ENCODE measurements at regions not wholly inside any gene's neighbourhood (a gene's known extent, or its start where the extent isn't known, plus 50 kb on each side); places are given as distances from the start of the nearest gene placed in this dataset.

DNA sequence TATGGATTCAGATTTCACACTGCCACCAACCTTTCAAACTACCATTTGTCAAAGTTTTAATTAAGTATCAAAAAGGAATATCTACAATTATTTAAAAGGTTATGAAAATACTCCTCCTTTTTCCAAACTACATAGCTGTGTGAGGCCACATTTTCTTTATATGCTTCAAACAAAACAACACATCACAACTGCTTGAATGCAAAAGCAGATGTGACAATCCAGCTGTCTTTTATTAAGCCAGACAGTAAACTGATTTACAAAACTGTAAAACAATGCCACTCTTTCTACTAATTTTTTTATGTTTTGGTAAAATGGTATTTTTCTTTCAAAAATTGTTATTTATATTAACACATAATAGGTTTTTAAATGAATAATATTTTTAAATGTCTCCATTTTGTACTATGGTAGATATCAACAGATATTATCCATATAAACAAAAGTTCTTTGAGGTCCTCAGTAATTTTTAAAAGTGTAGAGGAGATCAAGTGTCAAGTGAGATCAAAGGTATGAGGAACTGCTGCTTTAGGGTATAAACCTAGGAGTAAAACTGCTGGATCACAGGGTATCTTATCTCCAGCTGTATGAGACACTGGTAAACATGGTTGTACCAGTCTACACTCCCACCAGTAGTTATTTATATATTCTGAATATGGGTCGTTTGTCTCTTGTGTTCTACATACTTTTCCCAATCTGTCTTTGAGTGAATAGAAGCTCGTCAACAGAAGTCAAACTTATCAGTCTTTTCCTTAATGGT, 68.8 kb upstream of the SERTAD2 start:
- Histone ChIP-seq H2AFZ (replicated peaks; ENCODE audit: low read length, poor library complexity) (no peak overlapping the region), H4K5ac (ENCODE audit: low read depth, low read length) (no peak overlapping the region), H4K8ac (ENCODE audit: low read depth in 2 of 2, low read length in 2 of 2) (no peak overlapping the region), H3K9me3 (ENCODE audit: control insufficient read depth, insufficient read depth, low read length) (no peaks in the 10 kb centered on the region), H3K27ac (ENCODE audit: insufficient read depth, low read length) (no peak overlapping the region), H3K4me1 (ENCODE audit: control insufficient read depth, insufficient read depth, low read length) (no peaks in the 10 kb centered on the region; the same call in 1 of the 2 replicates), H2AK5ac (ENCODE audit: low read depth, low read length) (no peak overlapping the region), H2AK9ac (replicated peaks; ENCODE audit: low read depth, low read length, poor library complexity) (no peak overlapping the region), H3K23ac (ENCODE audit: low read depth, low read length) (no peak overlapping the region), H4K20me1 (ENCODE audit: insufficient read depth, low read length) (no peaks in the 10 kb centered on the region), H3K18ac (ENCODE audit: low read depth, low read length) (no peak overlapping the region), H3K56ac (ENCODE audit: extremely low read depth, insufficient read depth, low read length) (no peak overlapping the region), H4K91ac (ENCODE audit: insufficient read depth, low read depth, low read length) (no peak overlapping the region), H3K9me1 (ENCODE audit: insufficient read depth, low read length) (no peaks in the 10 kb centered on the region), H3K4me2 (ENCODE audit: low read depth, low read length) (no peak overlapping the region), H3K36me3 (ENCODE audit: control insufficient read depth, insufficient read depth, low read length) (no peaks in the 10 kb centered on the region), H3K4me3 (ENCODE audit: insufficient read depth, low read depth, low read length) (no peak overlapping the region), H2BK15ac (ENCODE audit: low read depth, low read length) (no peak overlapping the region), H2BK120ac (ENCODE audit: low read depth, low read length) (no peak overlapping the region), H2BK5ac (ENCODE audit: low read depth, low read length, poor library complexity, severe bottlenecking) (no peak overlapping the region), H2BK20ac (ENCODE audit: low read depth, low read length) (no peak overlapping the region), H3K14ac (replicated peaks; ENCODE audit: low read depth, low read length) (no peak overlapping the region), H3K27me3 (ENCODE audit: control insufficient read depth, insufficient read depth, low read length) (no peaks in the 10 kb centered on the region), H3K79me1 (ENCODE audit: low read depth in 1 of 2, low read length in 2 of 2) (no peaks in the 10 kb centered on the region; a peak in 1 of 4 replicates), H3K4ac (ENCODE audit: low read depth, low read length) (no peak overlapping the region), H3K9ac (ENCODE audit: low read depth, low read length) (no peak overlapping the region)
- no TSS peak for BruUV-seq (replicated peaks)
- dilution Hi-C loops (cut with HindIII; ENCODE audit: low sequenced_read_pairs, unreplicated experiment) (no loop called here), intact Hi-C loops (cut with micrococcal nuclease) (no loop called here), in situ Hi-C loops (cut with MboI; ENCODE audit: low sequenced_read_pairs) (no loop called here)
- TF ChIP-seq NFE2L2 (IDR thresholded peaks at IDR 0.05; ENCODE audit: low read depth, low read length) (no peak), FOS (IDR thresholded peaks at IDR 0.05; ENCODE audit: low read depth, low read length) (no peak), SMC3 (IDR thresholded peaks at IDR 0.05; ENCODE audit: low read depth, low read length) (no peak), POLR2A (IDR thresholded peaks at IDR 0.05; ENCODE audit: low read depth, low read length) (no peak), MXI1 (IDR thresholded peaks at IDR 0.05; ENCODE audit: borderline replicate concordance, low read depth, low read length) (no peak), MAZ (IDR thresholded peaks at IDR 0.05; ENCODE audit: borderline replicate concordance, low read depth, low read length) (no peak), CHD1 (IDR thresholded peaks at IDR 0.05; ENCODE audit: low read depth, low read length) (no peak), BHLHE40 (IDR thresholded peaks at IDR 0.05; ENCODE audit: low read depth, low read length) (no peak), RCOR1 (IDR thresholded peaks at IDR 0.05; ENCODE audit: insufficient replicate concordance, low read length) (no peak), RFX5 (IDR thresholded peaks at IDR 0.05; ENCODE audit: low read depth, low read length) (no peak), RAD21 (IDR thresholded peaks at IDR 0.05; ENCODE audit: low read length) (no peak), CEBPB (IDR thresholded peaks at IDR 0.05; ENCODE audit: low read depth, low read length) (no peak), MAFK (IDR thresholded peaks at IDR 0.05; ENCODE audit: low read depth, low read length) (no peak)
- TF ChIP-seq, protein P1, sequence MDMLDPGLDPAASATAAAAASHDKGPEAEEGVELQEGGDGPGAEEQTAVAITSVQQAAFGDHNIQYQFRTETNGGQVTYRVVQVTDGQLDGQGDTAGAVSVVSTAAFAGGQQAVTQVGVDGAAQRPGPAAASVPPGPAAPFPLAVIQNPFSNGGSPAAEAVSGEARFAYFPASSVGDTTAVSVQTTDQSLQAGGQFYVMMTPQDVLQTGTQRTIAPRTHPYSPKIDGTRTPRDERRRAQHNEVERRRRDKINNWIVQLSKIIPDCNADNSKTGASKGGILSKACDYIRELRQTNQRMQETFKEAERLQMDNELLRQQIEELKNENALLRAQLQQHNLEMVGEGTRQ (IDR thresholded peaks at IDR 0.05; ENCODE audit: low read depth, low read length) = no peak
- TF ChIP-seq, protein P2, sequence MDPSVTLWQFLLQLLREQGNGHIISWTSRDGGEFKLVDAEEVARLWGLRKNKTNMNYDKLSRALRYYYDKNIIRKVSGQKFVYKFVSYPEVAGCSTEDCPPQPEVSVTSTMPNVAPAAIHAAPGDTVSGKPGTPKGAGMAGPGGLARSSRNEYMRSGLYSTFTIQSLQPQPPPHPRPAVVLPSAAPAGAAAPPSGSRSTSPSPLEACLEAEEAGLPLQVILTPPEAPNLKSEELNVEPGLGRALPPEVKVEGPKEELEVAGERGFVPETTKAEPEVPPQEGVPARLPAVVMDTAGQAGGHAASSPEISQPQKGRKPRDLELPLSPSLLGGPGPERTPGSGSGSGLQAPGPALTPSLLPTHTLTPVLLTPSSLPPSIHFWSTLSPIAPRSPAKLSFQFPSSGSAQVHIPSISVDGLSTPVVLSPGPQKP (IDR thresholded peaks at IDR 0.05; ENCODE audit: borderline replicate concordance, low read depth, low read length) = no peak
- TF ChIP-seq, protein P3, sequence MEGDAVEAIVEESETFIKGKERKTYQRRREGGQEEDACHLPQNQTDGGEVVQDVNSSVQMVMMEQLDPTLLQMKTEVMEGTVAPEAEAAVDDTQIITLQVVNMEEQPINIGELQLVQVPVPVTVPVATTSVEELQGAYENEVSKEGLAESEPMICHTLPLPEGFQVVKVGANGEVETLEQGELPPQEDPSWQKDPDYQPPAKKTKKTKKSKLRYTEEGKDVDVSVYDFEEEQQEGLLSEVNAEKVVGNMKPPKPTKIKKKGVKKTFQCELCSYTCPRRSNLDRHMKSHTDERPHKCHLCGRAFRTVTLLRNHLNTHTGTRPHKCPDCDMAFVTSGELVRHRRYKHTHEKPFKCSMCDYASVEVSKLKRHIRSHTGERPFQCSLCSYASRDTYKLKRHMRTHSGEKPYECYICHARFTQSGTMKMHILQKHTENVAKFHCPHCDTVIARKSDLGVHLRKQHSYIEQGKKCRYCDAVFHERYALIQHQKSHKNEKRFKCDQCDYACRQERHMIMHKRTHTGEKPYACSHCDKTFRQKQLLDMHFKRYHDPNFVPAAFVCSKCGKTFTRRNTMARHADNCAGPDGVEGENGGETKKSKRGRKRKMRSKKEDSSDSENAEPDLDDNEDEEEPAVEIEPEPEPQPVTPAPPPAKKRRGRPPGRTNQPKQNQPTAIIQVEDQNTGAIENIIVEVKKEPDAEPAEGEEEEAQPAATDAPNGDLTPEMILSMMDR (conservative IDR thresholded peaks at IDR 0.05; ENCODE audit: low read depth, low read length) = no peak
- ChIA-PET CTCF (no interaction called here), POLR2A (ENCODE audit: unreplicated experiment) (no interaction called here)
- no CpG with 5 or more reads among the region's 2 CpGs for WGBS, 2 experiments (ENCODE audit: extremely low coverage in 2 of 2, insufficient read length in 1 of 2)
- ATAC-seq (ENCODE audit: low read depth) (no peak), DNase-seq (no peak)

Measured in IMR-90 (cell line).